ENCODE measurements at regions not wholly inside any gene's neighbourhood (a gene's known extent, or its start where the extent isn't known, plus 50 kb on each side); places are given as distances from the start of the nearest gene placed in this dataset.

GRCh38 chr3:173257797-173258196, 116.8 kb upstream of the SPATA16 start (continued):
- TF ChIP-seq PATZ1 (CRISPR knock-in tag; IDR thresholded peaks at IDR 0.05; ENCODE audit: borderline replicate concordance) = no peak

GRCh38 chr3:173255555-173255954, 114.5 kb upstream of the SPATA16 start:
- TF ChIP-seq SNAI2 (CRISPR knock-in tag; IDR thresholded peaks at IDR 0.05) = no peak
- no peak for TF ChIP-seq ARNTL (CRISPR knock-in tag; IDR thresholded peaks at IDR 0.05; ENCODE audit: borderline replicate concordance, low read depth)
- TF ChIP-seq ESRRG (CRISPR knock-in tag; IDR thresholded peaks at IDR 0.05) = no peak
- TF ChIP-seq CREB5 (CRISPR knock-in tag; IDR thresholded peaks at IDR 0.05; ENCODE audit: low read depth) = no peak
- TF ChIP-seq BACH2 (CRISPR knock-in tag; IDR thresholded peaks at IDR 0.05; ENCODE audit: borderline replicate concordance) = no peak
- TF ChIP-seq ZNF8 (CRISPR knock-in tag; IDR thresholded peaks at IDR 0.05) = no peak
- no peak for ATAC-seq

- no peak for TF ChIP-seq CREB5 (CRISPR knock-in tag; IDR thresholded peaks at IDR 0.05; ENCODE audit: low read depth)
- no peak for TF ChIP-seq ZFP3 (CRISPR knock-in tag; IDR thresholded peaks at IDR 0.05)
- TF ChIP-seq PPARA (CRISPR knock-in tag; IDR thresholded peaks at IDR 0.05; ENCODE audit: borderline replicate concordance) = no peak
- TF ChIP-seq POU6F1 (CRISPR knock-in tag; IDR thresholded peaks at IDR 0.05; ENCODE audit: borderline replicate concordance, low read depth) = no peak
- TF ChIP-seq TCF4 (CRISPR knock-in tag; IDR thresholded peaks at IDR 0.05; ENCODE audit: borderline replicate concordance) = no peak
- TF ChIP-seq SNAI2 (CRISPR knock-in tag; IDR thresholded peaks at IDR 0.05) = no peak
- TF ChIP-seq OSR1 (CRISPR knock-in tag; IDR thresholded peaks at IDR 0.05) = no peak
- TF ChIP-seq ZNF8 (CRISPR knock-in tag; IDR thresholded peaks at IDR 0.05) = no peak
- no peak for TF ChIP-seq ARNTL (CRISPR knock-in tag; IDR thresholded peaks at IDR 0.05; ENCODE audit: borderline replicate concordance, low read depth)
- no peak for TF ChIP-seq CSDC2 (CRISPR knock-in tag; IDR thresholded peaks at IDR 0.05)
- TF ChIP-seq ISL1 (CRISPR knock-in tag; IDR thresholded peaks at IDR 0.05) = no peak
- no peak for TF ChIP-seq BACH2 (CRISPR knock-in tag; IDR thresholded peaks at IDR 0.05; ENCODE audit: borderline replicate concordance)
- TF ChIP-seq ZNF70 (CRISPR knock-in tag; IDR thresholded peaks at IDR 0.05) = no peak
- no peak for TF ChIP-seq ESRRG (CRISPR knock-in tag; IDR thresholded peaks at IDR 0.05)
- TF ChIP-seq TSHZ2 (CRISPR knock-in tag; IDR thresholded peaks at IDR 0.05) = no peak
- TF ChIP-seq PATZ1 (CRISPR knock-in tag; IDR thresholded peaks at IDR 0.05; ENCODE audit: borderline replicate concordance) = no peak
- TF ChIP-seq TOX (CRISPR knock-in tag; IDR thresholded peaks at IDR 0.05; ENCODE audit: borderline replicate concordance) = no peak
- TF ChIP-seq RARB (CRISPR knock-in tag; IDR thresholded peaks at IDR 0.05) = no peak
- TF ChIP-seq CSRNP3 (CRISPR knock-in tag; IDR thresholded peaks at IDR 0.05) = no peak
- no peak for ATAC-seq
Measured at GRCh38 chr3:173253471-173253870, 112.4 kb upstream of the SPATA16 start.
